ENCODE measurements at regions not wholly inside any gene's neighbourhood (a gene's known extent, or its start where the extent isn't known, plus 50 kb on each side); places are given as distances from the start of the nearest gene placed in this dataset.

DNA sequence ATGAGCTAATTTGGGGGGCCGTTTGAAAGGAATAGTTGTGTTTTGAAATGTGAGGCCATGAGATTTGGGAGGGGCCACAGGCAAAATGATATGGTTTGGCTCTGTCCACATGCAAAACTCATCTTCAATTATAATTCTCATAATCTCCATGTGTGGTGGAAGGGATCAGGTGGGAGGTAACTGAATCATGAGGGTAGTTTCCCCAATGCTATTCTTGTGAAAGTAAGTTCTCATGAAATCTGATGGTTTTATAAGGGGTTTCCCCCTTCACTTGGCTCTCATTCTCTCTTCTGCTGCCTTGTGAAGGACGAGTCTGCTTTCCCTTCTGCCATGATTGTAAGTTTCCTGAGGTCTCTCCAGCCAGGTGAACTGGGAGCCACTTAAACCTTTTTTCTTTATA, 490.8 kb upstream of the GRM3 start (continued):
- TF ChIP-seq, protein P1, sequence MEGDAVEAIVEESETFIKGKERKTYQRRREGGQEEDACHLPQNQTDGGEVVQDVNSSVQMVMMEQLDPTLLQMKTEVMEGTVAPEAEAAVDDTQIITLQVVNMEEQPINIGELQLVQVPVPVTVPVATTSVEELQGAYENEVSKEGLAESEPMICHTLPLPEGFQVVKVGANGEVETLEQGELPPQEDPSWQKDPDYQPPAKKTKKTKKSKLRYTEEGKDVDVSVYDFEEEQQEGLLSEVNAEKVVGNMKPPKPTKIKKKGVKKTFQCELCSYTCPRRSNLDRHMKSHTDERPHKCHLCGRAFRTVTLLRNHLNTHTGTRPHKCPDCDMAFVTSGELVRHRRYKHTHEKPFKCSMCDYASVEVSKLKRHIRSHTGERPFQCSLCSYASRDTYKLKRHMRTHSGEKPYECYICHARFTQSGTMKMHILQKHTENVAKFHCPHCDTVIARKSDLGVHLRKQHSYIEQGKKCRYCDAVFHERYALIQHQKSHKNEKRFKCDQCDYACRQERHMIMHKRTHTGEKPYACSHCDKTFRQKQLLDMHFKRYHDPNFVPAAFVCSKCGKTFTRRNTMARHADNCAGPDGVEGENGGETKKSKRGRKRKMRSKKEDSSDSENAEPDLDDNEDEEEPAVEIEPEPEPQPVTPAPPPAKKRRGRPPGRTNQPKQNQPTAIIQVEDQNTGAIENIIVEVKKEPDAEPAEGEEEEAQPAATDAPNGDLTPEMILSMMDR (IDR thresholded peaks at IDR 0.05; ENCODE audit: control extremely low read depth in 1 of 3, insufficient read depth in 1 of 3, low read depth in 1 of 3, low read length in 3 of 3), result no peak
- no peak for TF ChIP-seq SAP30 (IDR thresholded peaks at IDR 0.05; ENCODE audit: insufficient read depth, insufficient replicate concordance, low read length)
- TF ChIP-seq ZNF274 (IDR thresholded peaks at IDR 0.05; ENCODE audit: borderline replicate concordance, extremely low read depth, low read length), result no peak
- no peak for TF ChIP-seq JUN (IDR thresholded peaks at IDR 0.05; ENCODE audit: low read depth, low read length)
- no peak for TF ChIP-seq CTBP2 (IDR thresholded peaks at IDR 0.05; ENCODE audit: borderline replicate concordance, insufficient read depth, insufficient read length, low read length)
- no peak for TF ChIP-seq PHF8 (conservative IDR thresholded peaks at IDR 0.05; ENCODE audit: low read depth, low read length)
- TF ChIP-seq CEBPB (IDR thresholded peaks at IDR 0.05; ENCODE audit: low read depth, low read length), result no peak
- no peak for TF ChIP-seq BCL11A (IDR thresholded peaks at IDR 0.05; ENCODE audit: low read depth in 2 of 2, low read length in 2 of 2)
- TF ChIP-seq SRF (IDR thresholded peaks at IDR 0.05; ENCODE audit: low read depth, low read length), result no peak
- TF ChIP-seq, protein P2, sequence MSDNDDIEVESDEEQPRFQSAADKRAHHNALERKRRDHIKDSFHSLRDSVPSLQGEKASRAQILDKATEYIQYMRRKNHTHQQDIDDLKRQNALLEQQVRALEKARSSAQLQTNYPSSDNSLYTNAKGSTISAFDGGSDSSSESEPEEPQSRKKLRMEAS (IDR thresholded peaks at IDR 0.05), result no peak

Data from H1 (cell line).